PC-3 (cell line): ENCODE measurements at regions not wholly inside any gene's neighbourhood (a gene's known extent, or its start where the extent isn't known, plus 50 kb on each side); places are given as distances from the start of the nearest gene placed in this dataset.

ENCODE experiments used
- ATAC-seq: fragments of 200-7000 bp; cut with Tn5 transposase; 2 replicates; pipeline ENCODE4 v1.9.1; 2020; ENCODE audit warnings: mild to moderate bottlenecking, moderate library complexity
- BruUV-seq: library from RNA; stranded (reverse); fragments of 400-500 nt; replicated peaks from 2 replicates; lab custom pipeline; 2021; lab: Mats Ljungman, UMichigan
- CTCF ChIA-PET: fragments of 300-600 bp; sonication (Branson Sonifier 250); formaldehyde crosslinking; loops from one replicate; lab custom pipeline; 2022; ENCODE audit warnings: antibody characterized with exemption; lab: Charles Lee
- POLR2A ChIA-PET: fragments of 300-600 bp; sonication (Branson Sonifier 250); formaldehyde crosslinking; loops from one replicate; lab custom pipeline; 2022; ENCODE audit warnings: antibody characterized with exemption; ENCODE audit not compliant: unreplicated experiment; lab: Charles Lee
- DNase-seq: peaks from one replicate; pipeline ENCODE4 v3.0.0-alpha.2; 2015
- H2AFZ ChIP-seq: fragments of 300-600 bp; sonication (generic); 2 replicates; pipeline ENCODE4 v1.6.0; 2016; ENCODE audit warnings: antibody characterized with exemption, low read length
- H3F3A ChIP-seq: fragments of 300-600 bp; sonication (generic); one replicate; pipeline ENCODE4 v1.6.0; 2017; ENCODE audit warnings: antibody characterized with exemption, low read length, control low read depth, mild to moderate bottlenecking; ENCODE audit not compliant: unreplicated experiment
- H3K27ac ChIP-seq: fragments of 300-600 bp; sonication (generic); 2 replicates; pipeline ENCODE4 v1.5.1; 2016; ENCODE audit warnings: mild to moderate bottlenecking, low read length
- H3K27me3 ChIP-seq: fragments of 300-600 bp; sonication (generic); 2 replicates; pipeline ENCODE4 v1.6.1; 2016; ENCODE audit warnings: low read length, mixed read lengths
- H3K36me3 ChIP-seq: fragments of 300-600 bp; sonication (generic); 2 replicates; pipeline ENCODE4 v1.6.1; 2016; ENCODE audit warnings: low read depth, mixed run types, low read length, mixed read lengths
- H3K4me1 ChIP-seq: fragments of 300-600 bp; sonication (generic); 2 replicates; pipeline ENCODE4 v1.5.1; 2016; ENCODE audit warnings: low read length; ENCODE audit not compliant: insufficient read depth
- H3K4me2 ChIP-seq: fragments of 300-600 bp; sonication (generic); 2 replicates; pipeline ENCODE4 v1.6.0; 2016; ENCODE audit warnings: low read length
- H3K4me3 ChIP-seq: fragments of 300-600 bp; sonication (generic); 2 replicates; pipeline ENCODE4 v1.5.1; 2016; ENCODE audit warnings: mild to moderate bottlenecking, low read length, mixed read lengths
- H3K79me2 ChIP-seq: fragments of 300-600 bp; sonication (generic); 2 replicates; pipeline ENCODE4 v1.6.1; 2017; ENCODE audit warnings: low read length, mixed read lengths
- H3K9ac ChIP-seq: fragments of 300-600 bp; sonication (generic); 2 replicates; pipeline ENCODE4 v1.6.0; 2016; ENCODE audit warnings: mild to moderate bottlenecking, low read length
- H3K9me2 ChIP-seq: fragments of 300-600 bp; sonication (generic); replicated peaks from 2 replicates; pipeline ENCODE4 v1.6.1; 2016; ENCODE audit warnings: mixed run types, low read length, mixed read lengths
- H3K9me3 ChIP-seq: fragments of 300-600 bp; sonication (generic); 2 replicates; pipeline ENCODE4 v1.6.1; 2016; ENCODE audit warnings: low read length, mixed read lengths
- H4K20me1 ChIP-seq: fragments of 300-600 bp; sonication (generic); 2 replicates; pipeline ENCODE4 v1.6.1; 2016; ENCODE audit warnings: low read length, mixed read lengths
- CTCF ChIP-seq: fragments of 300-600 bp; sonication (generic); conservative IDR thresholded peaks from 2 replicates; pipeline ENCODE4 v1.5.1; 2017; ENCODE audit warnings: antibody characterized with exemption, low read depth, mild to moderate bottlenecking, low read length
- EZH2 ChIP-seq: fragments of 300-600 bp; sonication (generic); IDR thresholded peaks from one replicate; pipeline ENCODE4 v1.6.1; 2017; ENCODE audit warnings: antibody characterized with exemption, mild to moderate bottlenecking, low read length; ENCODE audit not compliant: unreplicated experiment
- EZH2phosphoT487 ChIP-seq: fragments of 300-600 bp; sonication (generic); IDR thresholded peaks from 2 replicates; pipeline ENCODE4 v1.6.1; 2018; ENCODE audit warnings: mild to moderate bottlenecking, antibody characterized with exemption, low read length, borderline replicate concordance
- intact Hi-C: fragments of 100-400 bp; cut with micrococcal nuclease; formaldehyde crosslinking; loops from 2 replicates; pipeline ENCODE4 v1.9.0; 2023

- Histone ChIP-seq H3K9me3 (no peaks in the 10 kb centered on the region), H3K4me3 (no peak overlapping the region), H2AFZ (peak overlapping the region; percentile 33; the same call in 1 of the 2 replicates), H3K27me3 (no peaks in the 10 kb centered on the region), H3K79me2 (no peaks in the 10 kb centered on the region), H3K27ac (0 out of 2 replicates have a peak overlapping the region, but pooled peaks have one; percentile 20), H3K4me1 (peaks cover 10% of the 10 kb centered on the region; the same call in 1 of the 2 replicates), H3K9ac (no peak overlapping the region), H4K20me1 (no peaks in the 10 kb centered on the region), H3K9me2 (no peaks in the 10 kb centered on the region), H3K4me2 (0 out of 2 replicates have a peak overlapping the region, but pooled peaks have one; percentile 24), H3F3A (no peaks in the 10 kb centered on the region), H3K36me3 (no peaks in the 10 kb centered on the region)
- ChIA-PET POLR2A (no interaction called here), CTCF (no interaction called here)
- DNase-seq (peak; percentile 68), ATAC-seq (peak; percentile 77)
- intact Hi-C loops, result no loop called here
- no peak for TF ChIP-seq EZH2
- TF ChIP-seq EZH2phosphoT487, result no peak
- no peak for TF ChIP-seq CTCF
- BruUV-seq, result no TSS peak
Observed at GRCh38 chr21:23217597-23217996, 2219.4 kb downstream of the NCAM2 start.

DNA sequence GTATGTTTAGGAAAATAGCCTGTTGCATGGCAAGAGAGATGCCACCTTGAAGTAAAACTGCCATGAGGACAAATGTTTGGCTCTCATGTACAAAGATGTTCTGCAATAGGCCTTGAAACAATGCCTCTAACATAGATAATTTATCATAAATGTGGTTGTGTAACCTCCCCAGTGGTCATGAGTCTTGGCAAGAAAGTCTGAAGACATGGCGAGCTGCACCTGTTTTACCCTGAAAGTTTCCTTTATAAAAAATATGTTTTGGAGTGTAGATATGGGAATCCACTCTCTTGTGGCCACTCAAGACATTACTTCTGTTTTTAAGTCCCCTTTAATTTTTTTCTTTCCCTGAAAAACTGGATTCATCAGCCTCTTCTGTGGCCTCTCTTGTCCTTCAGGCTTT, 2217.1 kb downstream of the NCAM2 start:
- no peaks in the 10 kb centered on the region for H3K9me3 ChIP-seq
- CTCF ChIA-PET, result no interaction called here

More for the DNA sequence above, 2217.1 kb downstream of the NCAM2 start:
- Histone ChIP-seq H3K27me3 (no peaks in the 10 kb centered on the region), H4K20me1 (no peaks in the 10 kb centered on the region), H3K9ac (no peak overlapping the region), H3K9me2 (no peaks in the 10 kb centered on the region), H3K79me2 (no peaks in the 10 kb centered on the region), H3F3A (no peaks in the 10 kb centered on the region), H3K4me3 (no peak overlapping the region), H3K4me1 (peaks cover 10% of the 10 kb centered on the region; the same call in 1 of the 2 replicates), H3K36me3 (no peaks in the 10 kb centered on the region), H2AFZ (no peak overlapping the region), H3K27ac (no peak overlapping the region), H3K4me2 (no peak overlapping the region)
- TF ChIP-seq EZH2phosphoT487 (no peak), EZH2 (no peak)
- ATAC-seq, result no peak
- DNase-seq, result no peak
- no TSS peak for BruUV-seq
- POLR2A ChIA-PET, result no interaction called here
- intact Hi-C loops, result no loop called here
